WTC11 (cell line): ENCODE measurements at regions not wholly inside any gene's neighbourhood (a gene's known extent, or its start where the extent isn't known, plus 50 kb on each side); places are given as distances from the start of the nearest gene placed in this dataset.

ENCODE experiments used
- ATAC-seq: fragments of 200-7000 bp; cut with Tn5 transposase; 2 replicates; pipeline ENCODE4 v1.10.0; 2021; ENCODE audit warnings: mild to moderate bottlenecking, moderate library complexity
- CTCF ChIA-PET: fragments of 300-600 bp; sonication (Branson Sonifier 250); formaldehyde crosslinking; loops from one replicate; lab custom pipeline; 2021; ENCODE audit warnings: antibody characterized with exemption; lab: Charles Lee
- POLR2A ChIA-PET: fragments of 350-600 bp; sonication (Branson Sonifier 250); formaldehyde crosslinking; loops from one replicate; lab custom pipeline; 2021; ENCODE audit warnings: antibody characterized with exemption; lab: Charles Lee
- DNase-seq: peaks from one replicate; pipeline ENCODE4 v3.0.0; 2021; ENCODE audit warnings: low spot score
- H3K27ac Mint-ChIP-seq: 2 replicates; pipeline ENCODE4 v1.8.0; 2021; ENCODE audit warnings: mixed read lengths
- H3K27me3 Mint-ChIP-seq: 2 replicates; pipeline ENCODE4 v1.8.0; 2021; ENCODE audit warnings: low read depth, mild to moderate bottlenecking, moderate library complexity, mixed read lengths
- H3K36me3 Mint-ChIP-seq: 2 replicates; pipeline ENCODE4 v1.8.0; 2021; ENCODE audit warnings: mixed read lengths
- H3K4me1 Mint-ChIP-seq: 2 replicates; pipeline ENCODE4 v1.8.0; 2022; ENCODE audit warnings: mixed read lengths
- H3K4me3 Mint-ChIP-seq: 2 replicates; pipeline ENCODE4 v1.8.0; 2021; ENCODE audit warnings: mild to moderate bottlenecking, moderate library complexity, mixed read lengths
- H3K9me3 Mint-ChIP-seq: 2 replicates; pipeline ENCODE4 v1.8.0; 2021; ENCODE audit warnings: mixed read lengths
- ATF1 ChIP-seq: sonication (generic); formaldehyde crosslinking; IDR thresholded peaks from 2 replicates; pipeline ENCODE4 v1.8.1; 2023; ENCODE audit warnings: mild to moderate bottlenecking, moderate library complexity, missing genetic modification reagents
- CBFB ChIP-seq: sonication (generic); formaldehyde crosslinking; IDR thresholded peaks from 2 replicates; pipeline ENCODE4 v1.8.1; 2022; ENCODE audit warnings: mild to moderate bottlenecking, low read depth, missing genetic modification reagents
- CREB1 ChIP-seq: sonication (generic); formaldehyde crosslinking; IDR thresholded peaks from 2 replicates; pipeline ENCODE4 v1.8.0; 2023; ENCODE audit warnings: mild to moderate bottlenecking, missing genetic modification reagents
- CREM ChIP-seq: sonication (generic); formaldehyde crosslinking; IDR thresholded peaks from 2 replicates; pipeline ENCODE4 v1.8.1; 2022; ENCODE audit warnings: mild to moderate bottlenecking, missing genetic modification reagents, moderate library complexity
- ELF4 ChIP-seq: sonication (generic); formaldehyde crosslinking; IDR thresholded peaks from 2 replicates; pipeline ENCODE4 v1.8.1; 2022; ENCODE audit warnings: low read depth, mild to moderate bottlenecking, moderate library complexity, missing genetic modification reagents
- GTF2I ChIP-seq: fragments of 250-450 bp; sonication (Bioruptor Pico); conservative IDR thresholded peaks from 2 replicates; pipeline ENCODE4 v1.4.0; 2021; ENCODE audit warnings: mild to moderate bottlenecking
- HMGA2 ChIP-seq: fragments of 250-450 bp; sonication (Bioruptor Pico); IDR thresholded peaks from 2 replicates; pipeline ENCODE4 v1.4.0; 2021; ENCODE audit warnings: mild to moderate bottlenecking, moderate library complexity
- IRF2 ChIP-seq: sonication (generic); formaldehyde crosslinking; IDR thresholded peaks from 2 replicates; pipeline ENCODE4 v1.8.0; 2022; ENCODE audit warnings: low read depth, missing genetic modification reagents, borderline replicate concordance
- NFYB ChIP-seq: sonication (generic); formaldehyde crosslinking; conservative IDR thresholded peaks from 2 replicates; pipeline ENCODE4 v1.8.0; 2022; ENCODE audit warnings: low read depth, missing genetic modification reagents
- NR3C1 ChIP-seq: sonication (generic); formaldehyde crosslinking; conservative IDR thresholded peaks from 2 replicates; pipeline ENCODE4 v1.8.1; 2023; ENCODE audit warnings: low read depth, mild to moderate bottlenecking, missing genetic modification reagents
- RELA ChIP-seq: sonication (generic); formaldehyde crosslinking; IDR thresholded peaks from 2 replicates; pipeline ENCODE4 v1.8.1; 2022; ENCODE audit warnings: missing genetic modification reagents, mild to moderate bottlenecking, borderline replicate concordance
- SMAD3 ChIP-seq: sonication (generic); formaldehyde crosslinking; IDR thresholded peaks from 2 replicates; pipeline ENCODE4 v1.8.0; 2022; ENCODE audit warnings: missing genetic modification reagents, mild to moderate bottlenecking, borderline replicate concordance
- TEAD1 ChIP-seq: sonication (generic); formaldehyde crosslinking; IDR thresholded peaks from 2 replicates; pipeline ENCODE4 v1.8.0; 2022; ENCODE audit warnings: mild to moderate bottlenecking, missing genetic modification reagents
- TP53 ChIP-seq: sonication (generic); formaldehyde crosslinking; IDR thresholded peaks from 2 replicates; pipeline ENCODE4 v1.8.1; 2023; ENCODE audit warnings: mild to moderate bottlenecking, missing genetic modification reagents
- ZNF423 ChIP-seq: fragments of 250-450 bp; sonication (Bioruptor Pico); IDR thresholded peaks from 2 replicates; pipeline ENCODE4 v2.1.2; 2022; ENCODE audit warnings: mild to moderate bottlenecking, moderate library complexity
- TF ChIP-seq, protein P1 (sequence below): fragments of 250-450 bp; sonication (Bioruptor Pico); IDR thresholded peaks from 2 replicates; pipeline ENCODE4 v1.9.0; 2021; ENCODE audit warnings: mild to moderate bottlenecking
- TF ChIP-seq, protein P2 (sequence below): sonication (generic); formaldehyde crosslinking; IDR thresholded peaks from 2 replicates; pipeline ENCODE4 v1.8.0; 2023; ENCODE audit warnings: missing genetic modification reagents
- TF ChIP-seq, protein P3 (sequence below): fragments of 250-450 bp; sonication (Bioruptor Pico); conservative IDR thresholded peaks from 2 replicates; pipeline ENCODE4 v1.9.0; 2021; ENCODE audit warnings: mild to moderate bottlenecking
- TF ChIP-seq, protein P4 (sequence below): fragments of 250-450 bp; sonication (Bioruptor Pico); IDR thresholded peaks from 2 replicates; pipeline ENCODE4 v1.9.0; 2021; ENCODE audit warnings: moderate library complexity, mild to moderate bottlenecking, inconsistent platforms, borderline replicate concordance

DNA sequence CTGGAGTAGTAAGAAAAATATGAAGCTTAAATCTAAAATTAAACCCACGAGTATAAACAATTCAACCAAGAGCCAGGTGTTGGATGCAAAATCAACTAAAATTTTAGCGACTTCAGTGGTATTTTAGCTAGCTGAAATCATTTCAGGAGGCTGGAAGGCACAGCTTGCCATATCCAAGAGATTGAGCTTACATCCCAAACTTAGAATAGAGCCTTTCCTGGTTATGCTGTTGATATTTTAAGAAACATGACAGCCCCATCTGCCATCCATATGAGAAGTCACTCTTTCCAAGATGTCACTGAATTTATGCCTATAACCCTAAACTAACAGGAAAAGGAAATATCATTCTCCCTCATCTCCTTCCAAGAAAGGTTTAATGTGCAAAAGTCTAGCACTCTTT is 334.0 kb downstream of the KCNA4 start:
- Mint-ChIP-seq H3K4me3 (no peak overlapping the region), H3K27ac (no peak overlapping the region), H3K9me3 (no peaks in the 10 kb centered on the region; the same call in 1 of the 2 replicates), H3K36me3 (no peaks in the 10 kb centered on the region), H3K4me1 (peaks cover 10% of the 10 kb centered on the region; the same call in 1 of the 2 replicates), H3K27me3 (no peaks in the 10 kb centered on the region)
- ChIA-PET POLR2A (no interaction called here), CTCF (no interaction called here)
- DNase-seq (no peak), ATAC-seq (no peak)
- TF ChIP-seq, protein P1, sequence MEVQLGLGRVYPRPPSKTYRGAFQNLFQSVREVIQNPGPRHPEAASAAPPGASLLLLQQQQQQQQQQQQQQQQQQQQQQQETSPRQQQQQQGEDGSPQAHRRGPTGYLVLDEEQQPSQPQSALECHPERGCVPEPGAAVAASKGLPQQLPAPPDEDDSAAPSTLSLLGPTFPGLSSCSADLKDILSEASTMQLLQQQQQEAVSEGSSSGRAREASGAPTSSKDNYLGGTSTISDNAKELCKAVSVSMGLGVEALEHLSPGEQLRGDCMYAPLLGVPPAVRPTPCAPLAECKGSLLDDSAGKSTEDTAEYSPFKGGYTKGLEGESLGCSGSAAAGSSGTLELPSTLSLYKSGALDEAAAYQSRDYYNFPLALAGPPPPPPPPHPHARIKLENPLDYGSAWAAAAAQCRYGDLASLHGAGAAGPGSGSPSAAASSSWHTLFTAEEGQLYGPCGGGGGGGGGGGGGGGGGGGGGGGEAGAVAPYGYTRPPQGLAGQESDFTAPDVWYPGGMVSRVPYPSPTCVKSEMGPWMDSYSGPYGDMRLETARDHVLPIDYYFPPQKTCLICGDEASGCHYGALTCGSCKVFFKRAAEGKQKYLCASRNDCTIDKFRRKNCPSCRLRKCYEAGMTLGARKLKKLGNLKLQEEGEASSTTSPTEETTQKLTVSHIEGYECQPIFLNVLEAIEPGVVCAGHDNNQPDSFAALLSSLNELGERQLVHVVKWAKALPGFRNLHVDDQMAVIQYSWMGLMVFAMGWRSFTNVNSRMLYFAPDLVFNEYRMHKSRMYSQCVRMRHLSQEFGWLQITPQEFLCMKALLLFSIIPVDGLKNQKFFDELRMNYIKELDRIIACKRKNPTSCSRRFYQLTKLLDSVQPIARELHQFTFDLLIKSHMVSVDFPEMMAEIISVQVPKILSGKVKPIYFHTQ (CRISPR knock-in tag): no peak
- TF ChIP-seq TP53 (CRISPR knock-in tag) (no peak), ATF1 (no peak), SMAD3 (CRISPR knock-in tag) (no peak), HMGA2 (CRISPR knock-in tag) (no peak), NFYB (CRISPR knock-in tag) (no peak), RELA (no peak), ZNF423 (CRISPR knock-in tag) (no peak)

DNA sequence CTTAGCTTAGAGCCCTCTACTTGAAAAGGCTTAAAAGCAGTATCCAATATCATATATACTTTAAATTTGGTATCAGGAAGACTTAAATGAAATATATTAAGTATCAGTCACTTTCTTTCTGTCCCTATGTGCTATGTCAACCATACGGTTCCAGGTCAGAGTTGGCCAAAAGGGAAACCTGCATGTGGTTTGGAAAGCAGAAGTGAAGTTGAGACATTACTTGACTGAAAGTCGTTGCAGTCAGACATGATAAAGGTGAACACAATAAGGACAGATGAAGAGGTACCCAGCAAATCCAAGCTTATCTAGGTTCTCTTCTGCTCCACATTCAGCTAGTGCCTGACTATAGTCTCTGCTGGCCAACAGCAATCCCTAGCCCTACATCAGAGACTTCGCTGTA is 336.8 kb downstream of the KCNA4 start:
- Mint-ChIP-seq H3K4me1 (peaks cover 3% of the 10 kb centered on the region; the same call in 1 of the 2 replicates), H3K36me3 (no peaks in the 10 kb centered on the region), H3K27ac (no peak overlapping the region), H3K27me3 (no peaks in the 10 kb centered on the region; the same call in 1 of the 2 replicates), H3K4me3 (no peak overlapping the region), H3K9me3 (no peaks in the 10 kb centered on the region; the same call in 1 of the 2 replicates)
- ChIA-PET POLR2A (no interaction called here), CTCF (no interaction called here)
- no peak for TF ChIP-seq NR3C1 (CRISPR knock-in tag)
- TF ChIP-seq, protein P2, sequence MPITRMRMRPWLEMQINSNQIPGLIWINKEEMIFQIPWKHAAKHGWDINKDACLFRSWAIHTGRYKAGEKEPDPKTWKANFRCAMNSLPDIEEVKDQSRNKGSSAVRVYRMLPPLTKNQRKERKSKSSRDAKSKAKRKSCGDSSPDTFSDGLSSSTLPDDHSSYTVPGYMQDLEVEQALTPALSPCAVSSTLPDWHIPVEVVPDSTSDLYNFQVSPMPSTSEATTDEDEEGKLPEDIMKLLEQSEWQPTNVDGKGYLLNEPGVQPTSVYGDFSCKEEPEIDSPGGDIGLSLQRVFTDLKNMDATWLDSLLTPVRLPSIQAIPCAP (CRISPR knock-in tag): no peak
- TF ChIP-seq GTF2I (CRISPR knock-in tag): no peak
- no peak for TF ChIP-seq TEAD1 (CRISPR knock-in tag)
- no peak for TF ChIP-seq CREB1 (CRISPR knock-in tag)
- no peak for TF ChIP-seq IRF2 (CRISPR knock-in tag)
- DNase-seq: no peak
- ATAC-seq: no peak

DNA sequence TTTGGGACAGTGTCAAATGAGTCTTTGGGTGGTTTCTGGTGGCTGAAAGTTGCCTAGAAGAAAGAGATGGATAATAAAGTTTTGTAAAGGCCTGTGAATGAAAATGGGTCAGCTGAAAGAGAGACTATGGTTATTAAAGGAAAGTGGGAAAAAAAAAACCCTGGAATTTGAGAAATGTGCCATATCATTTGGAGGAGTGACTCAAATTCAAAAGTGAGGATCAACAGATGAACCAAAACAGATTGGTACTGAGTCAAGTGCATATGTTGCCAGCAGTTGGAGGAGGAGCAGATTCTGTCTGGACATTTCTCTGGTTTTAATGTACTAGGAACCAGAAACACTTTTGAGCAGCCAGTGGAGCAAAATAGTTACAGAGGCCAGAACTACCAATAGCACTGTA is 339.8 kb downstream of the KCNA4 start:
- ChIA-PET POLR2A (no interaction called here), CTCF (no interaction called here)
- H3K36me3 Mint-ChIP-seq: no peaks in the 10 kb centered on the region
- H3K27me3 Mint-ChIP-seq: no peaks in the 10 kb centered on the region; the same call in 1 of the 2 replicates
- H3K9me3 Mint-ChIP-seq: no peaks in the 10 kb centered on the region; the same call in 1 of the 2 replicates
- TF ChIP-seq, protein P3, sequence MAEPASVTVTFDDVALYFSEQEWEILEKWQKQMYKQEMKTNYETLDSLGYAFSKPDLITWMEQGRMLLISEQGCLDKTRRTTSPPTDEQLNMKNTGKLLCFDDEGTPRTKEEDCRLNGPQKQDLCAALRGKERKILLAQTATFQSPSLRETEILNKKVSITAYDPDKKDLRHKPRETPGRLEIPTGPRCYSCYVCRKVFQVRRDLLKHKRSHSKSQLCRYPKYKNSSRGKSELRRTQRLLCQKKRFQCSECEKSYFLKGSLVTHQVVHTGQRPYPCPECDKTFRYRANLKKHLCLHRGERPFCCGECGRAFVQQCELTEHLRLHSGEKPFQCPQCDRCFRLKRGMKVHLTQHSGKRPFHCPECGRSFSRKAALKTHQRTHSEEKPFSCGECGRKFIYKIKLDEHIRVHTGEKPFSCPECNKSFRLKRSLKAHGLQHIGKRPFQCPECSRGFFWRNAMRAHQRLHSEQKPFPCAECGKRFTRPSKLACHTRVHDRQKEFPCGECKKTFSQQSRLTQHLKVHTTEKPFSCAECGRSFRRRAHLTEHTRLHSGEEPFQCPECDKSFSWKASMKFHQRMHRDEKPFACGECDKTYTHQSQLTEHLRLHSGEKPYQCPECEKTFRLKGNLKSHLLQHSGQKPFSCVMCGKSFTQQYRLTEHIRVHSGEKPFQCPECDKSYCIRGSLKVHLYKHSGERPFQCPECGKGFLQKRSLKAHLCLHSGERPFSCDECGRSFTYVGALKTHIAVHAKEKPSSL (CRISPR knock-in tag): no peak
- TF ChIP-seq CREM (CRISPR knock-in tag) (no peak), CBFB (CRISPR knock-in tag) (no peak), ELF4 (no peak)
- TF ChIP-seq, protein P4, sequence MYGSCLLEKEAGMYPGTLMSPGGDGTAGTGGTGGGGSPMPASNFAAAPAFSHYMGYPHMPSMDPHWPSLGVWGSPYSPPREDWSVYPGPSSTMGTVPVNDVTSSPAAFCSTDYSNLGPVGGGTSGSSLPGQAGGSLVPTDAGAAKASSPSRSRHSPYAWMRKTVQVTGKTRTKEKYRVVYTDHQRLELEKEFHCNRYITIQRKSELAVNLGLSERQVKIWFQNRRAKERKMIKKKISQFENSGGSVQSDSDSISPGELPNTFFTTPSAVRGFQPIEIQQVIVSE (CRISPR knock-in tag): no peak
- no peak for ATAC-seq
- H3K4me3 Mint-ChIP-seq: no peak overlapping the region
- H3K4me1 Mint-ChIP-seq: no peaks in the 10 kb centered on the region
- H3K27ac Mint-ChIP-seq: no peak overlapping the region
- DNase-seq: no peak
